Astrocyte of the cerebellum (primary cell): ENCODE measurements at regions not wholly inside any gene's neighbourhood (a gene's known extent, or its start where the extent isn't known, plus 50 kb on each side); places are given as distances from the start of the nearest gene placed in this dataset.
A peak's percentile ranks its signal among the peaks of the same experiment; 100 is the strongest.

Experiments used
- DNase-seq: peaks from one replicate; pipeline ENCODE4 v3.0.0-alpha.2; 2011; ENCODE audit warnings: low read depth
- H3K4me3 ChIP-seq: 2 replicates; pipeline ENCODE4 v1.5.1; 2011; ENCODE audit warnings: mild to moderate bottlenecking, low read depth, low read length, moderate library complexity
- CTCF ChIP-seq: IDR thresholded peaks from 2 replicates; pipeline ENCODE4 v1.5.1; 2012; ENCODE audit warnings: low read length, low read depth, moderate library complexity, mild to moderate bottlenecking; ENCODE audit errors: missing control alignments
- in situ Hi-C: cut with HindIII; loops from 2 replicates; pipeline ENCODE4 v1.10.0; 2017; ENCODE audit warnings: low sequenced_read_pairs

GRCh38 chr13:44242766-44243165 is 130.9 kb upstream of the SERP2 start:
- TF ChIP-seq CTCF = no peak
- no peak for DNase-seq
- H3K4me3 ChIP-seq = no peak overlapping the region
- in situ Hi-C loops = no loop called here

GRCh38 chr13:44243198-44243857 is 130.3 kb upstream of the SERP2 start:
- DNase-seq = peak; percentile 86
- TF ChIP-seq CTCF = peak; percentile 70
- H3K4me3 ChIP-seq = no peak overlapping the region
- in situ Hi-C loops = no loop called here

- TF ChIP-seq CTCF = no peak
Measured at GRCh38 chr13:44244288-44244687, 129.3 kb upstream of the SERP2 start.

GRCh38 chr13:44249431-44249836 is 124.2 kb upstream of the SERP2 start:
- peak; percentile 89 for DNase-seq
- no peak for TF ChIP-seq CTCF
- H3K4me3 ChIP-seq = no peak overlapping the region
- in situ Hi-C loops = no loop called here

More at GRCh38 chr13:44244288-44244687, 129.3 kb upstream of the SERP2 start:
- in situ Hi-C loops = no loop called here
- H3K4me3 ChIP-seq = no peak overlapping the region
- peak; percentile 76 for DNase-seq

- no peak for DNase-seq
- H3K4me3 ChIP-seq = no peak overlapping the region
- in situ Hi-C loops = no loop called here
- TF ChIP-seq CTCF = no peak
Measured at GRCh38 chr13:44252938-44253337, 120.7 kb upstream of the SERP2 start.

GRCh38 chr13:44255771-44256364 is 117.8 kb upstream of the SERP2 start:
- no peak overlapping the region for H3K4me3 ChIP-seq
- TF ChIP-seq CTCF = no peak
- no peak for DNase-seq
- in situ Hi-C loops = no loop called here
